GM18499 (cell line): ENCODE measurements at regions not wholly inside any gene's neighbourhood (a gene's known extent, or its start where the extent isn't known, plus 50 kb on each side); places are given as distances from the start of the nearest gene placed in this dataset.

ENCODE experiments used
- ATAC-seq: cut with Tn5 transposase; IDR thresholded peaks from one replicate; pipeline ENCODE4 v1.9.1; 2021; ENCODE audit warnings: moderate number of reproducible peaks; ENCODE audit not compliant: insufficient read depth, unreplicated experiment

DNA sequence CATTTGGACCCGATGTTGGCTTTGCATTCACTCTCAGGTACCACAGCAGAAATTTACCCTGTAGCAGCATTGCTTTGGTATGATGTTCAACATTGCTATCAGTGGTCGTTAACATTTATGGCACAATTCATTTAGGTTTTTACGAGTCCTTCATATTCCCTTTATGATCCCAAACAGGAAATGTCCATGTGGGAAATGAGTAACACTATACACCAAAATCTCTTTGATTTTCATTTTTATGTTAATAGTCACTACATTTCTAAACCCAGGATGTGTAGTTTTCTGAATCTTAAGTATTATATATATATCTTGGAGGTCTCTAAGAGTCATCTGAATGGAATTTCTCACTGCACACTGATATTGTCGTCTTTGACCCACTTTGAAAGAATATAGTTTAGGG, 78.5 kb upstream of the RBMS3 start:
- no peak for ATAC-seq

- no peak for ATAC-seq
Observed at GRCh38 chr3:29203851-29204250, 77.0 kb upstream of the RBMS3 start.

- no peak for ATAC-seq
Observed at GRCh38 chr3:29207427-29207826, 73.4 kb upstream of the RBMS3 start.

DNA sequence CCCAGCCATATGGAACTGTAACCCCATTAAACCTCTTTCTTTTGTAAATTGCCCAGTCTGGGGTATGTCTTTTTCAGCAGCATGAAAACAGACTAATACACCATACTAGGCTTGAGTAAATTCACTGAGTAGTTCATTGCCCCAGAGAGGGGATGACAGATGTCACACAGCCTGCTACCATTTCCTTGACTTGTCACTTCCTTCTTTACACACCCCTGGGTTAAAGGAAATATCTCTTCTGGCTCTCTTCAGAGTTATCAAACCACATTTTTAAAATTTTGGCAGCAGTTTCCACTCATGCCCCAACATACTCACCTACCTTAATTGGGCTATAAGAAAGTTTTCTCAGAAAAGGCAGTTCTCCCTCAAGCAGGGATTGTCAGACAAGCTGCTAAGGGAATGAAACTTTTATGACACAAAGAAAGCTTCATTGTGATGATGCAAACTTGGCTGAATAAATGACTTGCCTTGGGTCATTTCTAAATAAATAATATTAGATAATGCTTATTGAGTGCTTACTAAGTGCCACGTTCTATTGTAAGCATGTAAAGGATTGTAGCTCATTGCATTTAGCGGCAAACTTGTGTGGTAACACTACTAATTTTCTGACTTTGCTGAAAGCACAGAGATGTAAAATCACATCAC, 68.0 kb upstream of the RBMS3 start:
- no peak for ATAC-seq

DNA sequence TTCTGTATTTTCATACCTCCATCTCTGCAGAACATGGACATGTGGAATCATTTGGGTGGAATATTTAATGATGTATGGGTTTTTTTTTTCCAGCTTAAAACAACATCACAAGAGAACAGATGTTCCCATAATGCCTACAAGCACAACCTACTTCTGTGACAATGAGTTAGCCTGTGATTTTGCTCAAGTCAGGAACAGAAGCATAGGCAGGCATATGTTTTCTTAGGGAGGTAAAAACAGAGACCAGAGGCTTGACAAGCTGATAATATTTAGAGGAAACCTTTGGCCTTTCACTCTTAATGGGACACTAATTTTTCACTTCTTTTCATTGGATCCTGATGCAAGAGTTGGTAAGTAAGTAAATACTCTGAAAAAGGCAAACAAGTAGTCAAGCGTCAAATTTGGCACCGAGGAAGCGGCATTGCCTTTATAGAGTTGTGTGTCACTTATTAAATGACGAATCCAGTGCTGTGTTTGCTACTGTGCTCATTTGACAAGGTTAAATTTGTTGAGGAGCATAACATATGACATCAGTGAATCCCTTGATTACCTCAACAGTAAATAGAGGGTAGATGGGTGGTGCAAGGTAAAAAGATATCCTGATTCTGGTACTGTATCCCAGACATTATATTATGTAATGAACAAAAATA, 66.7 kb upstream of the RBMS3 start:
- ATAC-seq: no peak

GRCh38 chr3:29215948-29216347, 64.9 kb upstream of the RBMS3 start:
- no peak for ATAC-seq

- ATAC-seq: no peak
Observed at GRCh38 chr3:29226706-29227105, 54.2 kb upstream of the RBMS3 start.

- no peak for ATAC-seq
Observed at GRCh38 chr3:29227307-29227706, 53.6 kb upstream of the RBMS3 start.
